OCI-LY7 (cell line): ENCODE measurements at regions not wholly inside any gene's neighbourhood (a gene's known extent, or its start where the extent isn't known, plus 50 kb on each side); places are given as distances from the start of the nearest gene placed in this dataset.

Experiments
- BruUV-seq: library from RNA; stranded (reverse); fragments of 400-500 nt; replicated peaks from 2 replicates; lab custom pipeline; 2021; lab: Mats Ljungman, UMichigan
- CTCF ChIA-PET: fragments of 300-600 bp; sonication (Branson Sonifier 250); formaldehyde crosslinking; loops from one replicate; lab custom pipeline; 2022; ENCODE audit warnings: antibody characterized with exemption; ENCODE audit not compliant: unreplicated experiment; lab: Charles Lee
- POLR2A ChIA-PET: fragments of 300-600 bp; sonication (Branson Sonifier 250); formaldehyde crosslinking; loops from one replicate; lab custom pipeline; 2022; ENCODE audit warnings: antibody characterized with exemption; lab: Charles Lee
- DNase-seq: peaks from one replicate; pipeline ENCODE4 v3.0.0-alpha.2; 2015; ENCODE audit warnings: low spot score
- H2AFZ ChIP-seq: fragments of 200-600 bp; sonication (generic), shearing (Covaris generic); 2 replicates; pipeline ENCODE4 v1.6.1; 2014; ENCODE audit warnings: mild to moderate bottlenecking, antibody characterized with exemption, low read length, moderate library complexity
- H3K27ac ChIP-seq: fragments of 200-600 bp; sonication (generic); 2 replicates; pipeline ENCODE4 v1.5.1; 2014; ENCODE audit warnings: mixed run types, low read depth, mild to moderate bottlenecking, moderate library complexity, low read length, inconsistent platforms; ENCODE audit not compliant: poor library complexity, severe bottlenecking
- H3K36me3 ChIP-seq: fragments of 200-600 bp; sonication (generic); 2 replicates; pipeline ENCODE4 v1.6.1; 2014; ENCODE audit warnings: mild to moderate bottlenecking, antibody characterized with exemption, low read length, moderate library complexity, mixed read lengths; ENCODE audit not compliant: insufficient read depth
- H3K4me1 ChIP-seq: fragments of 200-600 bp; sonication (generic); 2 replicates; pipeline ENCODE4 v1.5.1; 2014; ENCODE audit warnings: mild to moderate bottlenecking, low read length; ENCODE audit not compliant: insufficient read depth, poor library complexity, severe bottlenecking
- H3K4me2 ChIP-seq: fragments of 200-600 bp; sonication (generic); 2 replicates; pipeline ENCODE4 v1.6.1; 2014; ENCODE audit warnings: mild to moderate bottlenecking, low read length
- H3K4me3 ChIP-seq: fragments of 200-600 bp; sonication (generic); 2 replicates; pipeline ENCODE4 v1.5.1; 2014; ENCODE audit warnings: mild to moderate bottlenecking, low read depth, low read length; ENCODE audit not compliant: poor library complexity, severe bottlenecking
- H3K79me2 ChIP-seq: fragments of 200-600 bp; sonication (generic); 2 replicates; pipeline ENCODE4 v1.6.1; 2016; ENCODE audit warnings: low read depth, mild to moderate bottlenecking, low read length, moderate library complexity, mixed read lengths; ENCODE audit not compliant: insufficient read depth
- H3K9me2 ChIP-seq: fragments of 200-600 bp; sonication (generic); 2 replicates; pipeline ENCODE4 v1.6.1; 2016; ENCODE audit warnings: mild to moderate bottlenecking, low read length, mixed read lengths; ENCODE audit not compliant: insufficient read depth
- H3K9me3 ChIP-seq: fragments of 200-600 bp; sonication (generic); 2 replicates; pipeline ENCODE4 v1.6.1; 2014; ENCODE audit warnings: mild to moderate bottlenecking, mixed run types, low read length, mixed read lengths
- H4K20me1 ChIP-seq: fragments of 200-600 bp; sonication (generic); 2 replicates; pipeline ENCODE4 v1.6.1; 2014; ENCODE audit warnings: mild to moderate bottlenecking, antibody characterized with exemption, low read length, moderate library complexity, mixed read lengths; ENCODE audit not compliant: insufficient read depth
- CTCF ChIP-seq: fragments of 200-600 bp; sonication (generic); conservative IDR thresholded peaks from 2 replicates; pipeline ENCODE4 v1.5.1; 2014; ENCODE audit warnings: mild to moderate bottlenecking, antibody characterized with exemption, low read length, moderate library complexity, mixed read lengths
- EZH2phosphoT487 ChIP-seq: fragments of 200-600 bp; sonication (generic); IDR thresholded peaks from 2 replicates; pipeline ENCODE4 v1.6.1; 2018; ENCODE audit warnings: low read depth, borderline replicate concordance, mild to moderate bottlenecking, mixed run types, antibody characterized with exemption, low read length, moderate library complexity, mixed read lengths
- intact Hi-C: fragments of 100-400 bp; cut with micrococcal nuclease; formaldehyde crosslinking; loops from one replicate; pipeline ENCODE4 v1.10.0; 2022; ENCODE audit not compliant: unreplicated experiment

GRCh38 chr6:25016014-25016720, 80.4 kb upstream of the RIPOR2 start:
- no peaks in the 10 kb centered on the region for H3K9me2 ChIP-seq
- H3K4me1 ChIP-seq, result peaks cover 61% of the 10 kb centered on the region

GRCh38 chr6:25017486-25017885, 81.7 kb upstream of the RIPOR2 start:
- TF ChIP-seq CTCF, result no peak
- TF ChIP-seq EZH2phosphoT487, result no peak
- Histone ChIP-seq H3K79me2 (no peaks in the 10 kb centered on the region), H3K9me2 (no peaks in the 10 kb centered on the region), H3K4me2 (peak overlapping the region; percentile 54), H3K4me3 (peak overlapping the region; percentile 10), H3K9me3 (no peaks in the 10 kb centered on the region), H3K27ac (peak overlapping the region; percentile 46), H2AFZ (peak overlapping the region; percentile 58), H3K4me1 (peaks cover 57% of the 10 kb centered on the region), H4K20me1 (no peaks in the 10 kb centered on the region), H3K36me3 (no peaks in the 10 kb centered on the region)
- intact Hi-C loops, result loop anchor here (5.0 to 10.0 kb wide), 4 partner anchors 225 to 435 kb away; no protein-coding TSS in a partner anchor
- ChIA-PET POLR2A (interaction anchor here (0.7 to 1.6 kb wide), 11 partner anchors 9 to 258 kb away, joined by 3 to 6 read pairs (median 3); no protein-coding TSS in a partner anchor), CTCF (interaction anchor here (1.3 to 1.5 kb wide), 2 partner anchors 26 to 161 kb away, joined by 4 to 12 read pairs; no protein-coding TSS in a partner anchor)
- BruUV-seq, result no TSS peak
- peak; percentile 31 for DNase-seq

More at GRCh38 chr6:25016014-25016720, 80.4 kb upstream of the RIPOR2 start:
- TF ChIP-seq EZH2phosphoT487 (no peak), CTCF (no peak)
- Histone ChIP-seq H2AFZ (peak overlapping the region; percentile 58), H3K4me3 (no peak overlapping the region), H4K20me1 (no peaks in the 10 kb centered on the region), H3K79me2 (no peaks in the 10 kb centered on the region), H3K9me3 (no peaks in the 10 kb centered on the region), H3K27ac (peak overlapping the region; percentile 46), H3K4me2 (peak overlapping the region; percentile 54), H3K36me3 (no peaks in the 10 kb centered on the region)
- no peak for DNase-seq
- POLR2A ChIA-PET, result interaction anchor here (0.7 to 1.0 kb wide), 2 partner anchors 24 to 54 kb away, joined by 4 to 10 read pairs; no protein-coding TSS in a partner anchor
- no TSS peak for BruUV-seq
- intact Hi-C loops, result loop anchor here (5.0 to 10.0 kb wide), 4 partner anchors 224 to 434 kb away; no protein-coding TSS in a partner anchor
- CTCF ChIA-PET, result no interaction called here
